Femur (tissue), 1 donor: ENCODE measurements at regions not wholly inside any gene's neighbourhood (a gene's known extent, or its start where the extent isn't known, plus 50 kb on each side); places are given as distances from the start of the nearest gene placed in this dataset.

Experiments
- DNase-seq: peaks from one replicate; pipeline ENCODE4 v3.0.0-alpha.2; 2017

DNA sequence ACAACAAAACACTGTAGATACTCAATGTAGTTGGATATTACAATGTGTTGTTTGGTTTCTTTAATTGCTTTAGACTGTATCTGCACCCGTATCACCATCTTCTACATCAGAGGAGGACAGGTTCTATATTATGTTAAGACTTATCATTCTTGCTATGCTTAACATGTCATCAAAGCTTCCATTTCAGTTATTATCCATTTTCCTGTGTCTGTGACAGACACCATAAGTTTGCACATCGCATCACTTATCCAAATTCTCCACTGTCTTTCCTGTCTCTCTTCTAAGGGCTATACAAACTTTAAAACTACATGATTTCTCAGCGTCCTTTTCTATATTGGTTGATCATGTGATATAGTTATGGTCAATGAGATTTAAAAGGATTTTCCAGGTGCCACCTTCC is 719.0 kb downstream of the TBC1D32 start:
- no peak for DNase-seq

DNA sequence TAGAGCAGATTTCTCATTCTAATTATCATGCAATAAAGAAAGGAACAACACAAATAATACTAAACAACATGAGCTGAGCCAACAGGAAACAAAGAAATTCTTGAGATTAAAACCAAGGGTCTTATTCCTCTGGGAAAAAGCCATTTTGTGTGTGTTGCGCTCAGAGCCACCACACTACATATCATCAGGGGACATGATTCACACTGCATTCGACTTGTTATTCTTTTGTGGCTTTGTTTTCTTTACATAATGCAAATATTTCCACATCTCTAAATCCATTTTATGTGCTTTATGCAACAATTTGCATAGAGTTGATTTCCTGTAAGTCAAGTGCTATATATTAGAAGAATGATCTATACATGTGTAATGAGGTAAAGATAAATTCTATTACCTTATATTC is 719.6 kb downstream of the TBC1D32 start:
- no peak for DNase-seq

DNA sequence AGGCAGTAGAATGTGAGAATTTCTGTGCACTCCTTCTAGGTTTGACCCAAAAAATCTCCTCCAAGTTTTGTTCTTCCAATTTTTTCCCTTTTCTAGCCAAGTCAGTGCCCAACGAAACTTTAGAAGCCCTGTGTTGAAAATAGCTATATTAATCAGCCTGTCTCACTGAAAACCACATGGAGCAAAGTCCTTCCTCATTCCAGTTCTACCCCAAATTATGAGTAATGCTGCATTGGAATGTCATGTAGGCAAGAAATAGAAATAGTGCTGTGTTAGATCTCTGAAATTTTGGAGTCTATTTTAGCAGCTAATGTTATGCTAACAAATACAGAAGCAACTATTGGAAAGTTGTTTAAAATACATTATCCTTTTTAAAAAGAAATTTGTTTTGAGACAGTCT is 725.5 kb downstream of the TBC1D32 start:
- DNase-seq: no peak

DNA sequence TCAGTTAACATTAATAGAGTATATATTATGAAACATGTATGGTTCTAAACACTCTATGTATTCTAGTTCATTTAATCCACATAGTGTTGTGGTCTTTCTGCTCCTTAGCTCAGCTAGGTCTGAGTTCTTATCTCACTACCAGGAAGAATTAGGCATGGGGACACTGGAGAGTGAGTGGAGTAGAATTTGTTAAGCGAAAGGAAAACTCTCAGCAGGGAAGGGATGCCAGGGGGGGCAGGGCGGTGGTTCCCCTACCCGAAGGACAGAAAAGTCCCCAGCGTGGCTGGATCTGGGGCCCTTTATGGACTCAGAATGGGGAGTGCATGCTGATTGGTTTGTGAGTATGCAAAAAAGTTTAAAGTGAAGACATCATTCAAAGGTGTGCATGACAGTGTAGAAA is 727.5 kb downstream of the TBC1D32 start:
- DNase-seq: no peak

DNA sequence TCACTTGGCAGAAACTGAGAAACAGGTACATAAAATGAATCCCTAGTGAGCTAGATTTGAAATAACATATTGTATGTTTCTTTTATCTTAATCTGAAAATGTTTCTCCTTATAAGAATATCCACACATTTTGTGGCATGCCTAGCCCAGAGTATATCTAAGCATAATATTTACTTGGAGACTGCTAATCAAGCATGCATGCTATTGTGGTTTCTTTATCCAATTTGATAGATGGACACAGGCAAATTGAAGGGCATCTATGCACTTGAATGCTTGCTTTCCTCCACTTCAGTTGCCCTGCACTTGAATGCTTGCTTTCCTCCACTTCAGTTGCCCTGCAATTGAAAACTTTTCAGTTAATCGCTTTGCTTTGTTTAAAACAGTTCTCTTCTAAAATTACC is 729.8 kb downstream of the TBC1D32 start:
- no peak for DNase-seq

DNA sequence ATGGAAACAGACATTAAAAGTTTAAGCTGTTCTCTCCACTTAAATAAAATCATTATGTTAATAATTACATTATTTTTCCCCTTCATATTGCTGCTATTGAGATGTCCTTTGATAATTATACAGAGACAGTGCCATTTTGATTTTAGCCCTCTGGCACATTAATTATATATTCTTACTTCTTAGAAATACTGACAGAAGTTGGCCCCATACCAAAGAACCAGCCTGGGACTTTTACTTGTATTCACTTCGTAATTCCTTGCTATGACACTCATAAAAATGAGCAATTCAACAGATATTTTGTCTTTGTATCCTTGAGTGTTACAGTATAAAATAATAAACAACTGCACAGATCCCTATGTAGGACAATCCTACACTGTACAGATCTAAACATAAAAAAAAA is 743.7 kb downstream of the TBC1D32 start:
- DNase-seq: no peak

DNA sequence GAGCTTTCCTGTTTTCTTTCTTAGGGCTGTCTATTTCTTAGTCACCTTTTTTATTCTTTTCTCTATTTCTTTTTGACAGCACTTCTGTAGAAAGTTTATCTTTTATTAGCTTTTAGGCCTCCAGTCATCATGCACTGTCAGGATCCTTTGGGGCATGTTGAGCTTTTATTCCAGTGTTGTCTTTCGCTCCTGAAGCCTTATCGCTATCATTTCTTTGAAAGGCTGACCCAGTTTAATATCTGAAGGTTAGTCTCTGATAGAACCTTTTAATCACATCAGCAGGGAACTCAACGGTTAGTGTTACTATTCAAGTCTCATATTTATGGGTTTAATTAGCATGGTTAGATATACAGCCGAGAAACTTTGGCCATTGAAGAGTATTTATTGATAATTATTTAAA is 745.9 kb downstream of the TBC1D32 start:
- no peak for DNase-seq

DNA sequence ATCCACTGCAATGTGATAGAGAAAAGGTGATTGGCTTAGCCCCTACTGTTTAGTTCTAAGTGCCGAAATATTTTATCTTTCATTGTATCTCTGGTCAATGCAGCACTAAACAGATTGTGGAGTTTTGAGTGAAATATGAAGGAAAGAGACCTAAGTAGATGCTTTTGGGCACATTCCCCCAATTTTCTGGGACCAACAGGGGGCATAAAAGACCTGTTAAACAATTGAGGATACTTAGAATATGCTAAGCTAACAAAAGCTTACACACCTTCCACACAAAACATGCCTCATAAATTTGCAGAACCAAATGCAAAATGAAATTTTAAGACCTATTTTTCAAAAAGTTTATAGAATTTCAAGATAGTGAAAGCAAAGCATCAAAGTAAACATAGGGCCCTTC is 746.9 kb downstream of the TBC1D32 start:
- DNase-seq: no peak

DNA sequence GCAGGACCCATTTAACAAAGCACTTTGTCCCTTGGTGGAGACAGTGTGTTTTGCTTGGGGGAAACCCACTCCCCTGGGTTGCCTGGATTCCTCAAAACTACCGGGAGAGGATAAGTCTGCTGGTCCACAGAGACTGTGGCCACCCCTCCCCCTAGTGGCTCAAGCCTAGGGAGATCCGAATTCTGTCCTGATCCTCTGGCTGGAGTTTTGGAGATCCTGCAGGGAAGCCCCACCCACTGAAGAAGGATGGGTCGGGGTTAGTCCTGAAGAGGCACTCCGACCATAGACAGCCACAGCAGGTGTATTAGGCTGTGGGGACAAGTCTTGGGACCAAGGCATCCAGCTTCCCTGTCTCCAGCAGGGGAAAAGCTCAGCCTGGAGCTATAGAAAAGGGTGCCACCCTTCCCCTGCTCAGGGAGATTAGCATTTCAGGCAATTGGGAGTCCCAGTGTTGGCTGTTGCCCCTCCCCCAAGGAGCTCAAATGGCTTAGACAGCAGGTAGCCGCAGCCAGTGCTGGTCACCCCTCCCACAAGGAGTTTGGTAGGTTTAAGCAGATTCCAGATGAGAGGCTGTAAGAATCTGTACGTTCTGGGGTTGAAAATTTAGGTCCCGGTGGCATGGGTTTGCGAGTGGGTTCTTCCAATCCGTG is 750.0 kb downstream of the TBC1D32 start:
- DNase-seq: no peak

DNA sequence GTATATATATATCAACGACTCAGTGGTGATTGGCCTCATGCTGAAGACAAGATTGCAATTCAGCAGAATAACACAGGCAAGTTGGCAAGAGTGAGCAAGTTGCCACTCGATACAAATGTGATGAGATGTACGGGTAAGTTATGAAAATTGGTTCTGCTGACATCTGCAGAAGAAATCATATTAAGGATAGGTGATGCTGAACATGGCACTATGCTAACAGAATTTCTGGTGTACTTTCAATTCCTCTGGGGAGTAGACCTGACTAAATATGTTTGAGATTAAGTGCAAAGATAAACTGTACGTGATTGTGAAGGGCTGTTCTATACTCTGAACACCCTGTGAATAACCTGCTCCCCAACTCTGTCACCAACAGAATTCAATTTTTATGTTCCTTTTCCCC is 758.2 kb downstream of the TBC1D32 start:
- no peak for DNase-seq

DNA sequence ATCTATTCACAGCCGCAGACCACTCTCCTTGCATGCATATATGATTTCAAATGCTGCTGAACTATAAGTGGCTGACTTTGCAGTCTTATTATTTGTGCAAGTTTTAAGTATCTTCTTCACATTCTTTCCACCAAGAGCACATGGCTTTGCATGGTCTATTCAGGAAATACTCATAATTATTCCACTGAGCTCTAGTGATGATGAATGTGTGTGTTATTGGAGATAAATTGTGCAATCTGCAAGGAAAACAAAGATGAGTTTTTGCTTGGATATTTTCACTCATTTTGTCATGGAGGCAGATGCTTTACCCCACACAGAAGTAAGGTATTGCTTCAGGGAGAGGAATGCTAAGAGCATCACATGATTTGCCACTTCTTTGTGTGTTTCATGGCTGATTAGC is 764.6 kb downstream of the TBC1D32 start:
- no peak for DNase-seq

DNA sequence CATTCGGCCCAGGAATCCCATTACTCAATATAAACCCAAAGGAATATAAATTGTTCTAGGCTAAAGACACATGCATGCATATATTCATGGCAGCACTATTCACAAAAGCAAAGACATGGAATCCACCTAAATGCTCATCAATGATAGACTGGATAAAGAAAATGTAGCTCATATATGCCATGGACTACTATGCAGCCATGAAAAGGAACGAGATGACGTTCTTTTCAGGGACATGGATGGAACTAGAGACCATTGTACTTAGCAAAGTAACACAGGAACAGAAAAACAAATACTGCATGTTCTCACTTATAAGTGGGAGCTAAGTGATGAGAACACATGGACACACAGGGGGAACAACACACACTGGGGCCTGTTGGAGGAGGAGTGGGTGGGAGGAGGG is 769.5 kb downstream of the TBC1D32 start:
- no peak for DNase-seq

DNA sequence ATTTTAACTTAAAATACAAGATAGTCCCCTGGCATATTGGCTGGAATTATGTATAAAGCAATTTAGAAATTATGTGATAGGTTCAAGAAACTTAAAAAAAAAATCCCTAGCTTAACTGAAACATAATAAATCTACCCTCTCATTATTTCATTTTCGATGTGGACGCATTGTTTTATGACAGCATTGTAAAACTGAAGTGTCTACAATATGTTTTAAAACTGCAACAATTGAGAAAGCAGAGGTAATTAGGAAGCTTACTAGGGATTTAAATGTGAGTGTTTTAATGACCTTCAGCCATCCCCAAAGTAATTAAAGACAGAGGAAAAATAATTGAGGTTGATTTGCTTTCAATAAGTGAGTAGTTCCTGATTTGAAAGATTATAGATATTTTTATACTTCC is 776.0 kb downstream of the TBC1D32 start:
- DNase-seq: no peak

DNA sequence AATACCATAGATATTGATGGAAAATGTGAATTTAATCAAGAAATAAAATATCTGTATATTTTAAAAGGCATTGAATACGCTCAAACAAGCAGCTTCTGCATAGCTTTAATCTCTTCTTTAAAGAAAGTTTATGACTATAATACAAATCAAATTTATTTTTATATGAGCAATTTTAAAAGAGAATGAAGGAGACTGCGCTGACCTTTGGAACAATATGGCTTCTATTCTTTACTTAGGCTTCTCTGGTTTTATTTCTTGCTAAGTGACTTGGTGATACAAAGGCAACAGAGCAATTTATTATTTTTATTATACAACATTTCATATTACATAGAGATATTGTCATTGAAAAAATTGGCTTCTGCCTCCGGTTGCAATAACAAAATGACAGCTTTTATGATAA is 776.7 kb downstream of the TBC1D32 start:
- no peak for DNase-seq

DNA sequence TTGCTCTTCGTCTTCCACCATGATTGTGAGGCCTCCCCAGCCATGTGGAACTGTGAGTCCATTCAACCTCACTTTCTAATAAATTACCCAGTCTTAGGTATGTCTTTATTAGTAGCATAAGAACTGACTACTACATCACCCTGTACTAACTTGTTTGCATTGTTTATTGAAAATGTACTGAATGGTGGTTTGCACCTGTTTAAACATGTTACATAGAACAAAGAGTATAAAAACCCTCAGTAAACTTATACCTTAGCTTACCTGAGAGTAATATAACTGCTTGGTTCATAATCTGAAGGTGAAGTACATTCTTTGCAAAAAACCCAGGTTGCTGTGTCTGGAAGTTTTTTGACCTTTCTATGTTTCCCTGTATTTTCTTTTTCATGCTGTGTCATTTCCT is 777.8 kb downstream of the TBC1D32 start:
- no peak for DNase-seq

DNA sequence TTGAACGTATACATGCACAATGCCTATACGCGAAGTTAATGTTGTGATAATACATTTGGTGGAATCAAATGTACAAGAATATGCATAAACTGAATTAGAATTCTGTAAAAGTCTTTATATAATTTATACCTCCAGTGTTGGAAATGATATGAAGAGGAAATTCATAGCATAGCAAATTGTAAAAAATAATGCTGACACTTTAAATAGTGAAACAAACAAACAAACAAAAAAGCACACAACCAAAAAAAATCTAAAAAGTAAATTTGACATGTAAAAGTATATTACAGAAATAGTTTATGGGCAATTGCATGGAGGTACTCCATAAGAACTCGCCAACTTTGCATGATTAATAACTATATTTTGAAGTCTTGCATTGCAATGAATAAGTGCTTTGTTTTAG is 780.9 kb downstream of the TBC1D32 start:
- no peak for DNase-seq

DNA sequence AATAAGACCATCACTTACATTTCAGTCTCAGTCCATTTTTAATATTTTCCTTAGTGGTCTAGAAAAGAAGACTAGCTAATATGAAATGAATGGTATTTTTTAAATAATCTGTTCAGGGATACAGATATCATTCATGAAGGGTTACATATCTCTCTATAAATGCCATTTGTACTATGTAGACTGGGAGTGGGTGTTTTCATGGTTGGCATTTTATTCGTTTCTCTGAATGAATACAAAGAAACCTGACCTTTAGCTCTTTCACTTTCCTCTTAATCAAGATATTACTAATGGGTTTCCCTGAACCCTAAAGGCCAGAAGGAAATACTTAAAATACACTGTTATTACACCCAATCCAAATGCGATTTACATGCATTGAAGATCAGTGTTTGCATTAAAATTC is 788.9 kb downstream of the TBC1D32 start:
- DNase-seq: no peak

DNA sequence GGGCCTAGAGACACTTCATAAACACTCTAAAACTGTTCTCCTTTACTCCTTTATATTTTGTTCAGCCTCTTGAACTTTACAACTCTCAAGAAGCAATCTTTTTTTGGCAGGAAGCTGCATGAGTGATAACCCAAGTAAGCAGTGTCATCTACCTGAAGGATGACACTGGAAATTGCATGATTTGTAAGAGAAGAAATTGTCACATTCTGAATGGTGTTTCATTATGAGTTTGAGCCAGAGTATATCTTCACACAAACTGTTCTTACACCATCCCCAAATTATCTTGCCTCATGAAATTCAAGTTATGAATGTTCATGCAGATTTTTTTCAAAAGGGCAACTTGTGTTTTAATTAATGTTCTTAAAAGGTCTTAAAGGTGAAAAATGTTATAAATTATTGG is 799.3 kb downstream of the TBC1D32 start:
- no peak for DNase-seq

DNA sequence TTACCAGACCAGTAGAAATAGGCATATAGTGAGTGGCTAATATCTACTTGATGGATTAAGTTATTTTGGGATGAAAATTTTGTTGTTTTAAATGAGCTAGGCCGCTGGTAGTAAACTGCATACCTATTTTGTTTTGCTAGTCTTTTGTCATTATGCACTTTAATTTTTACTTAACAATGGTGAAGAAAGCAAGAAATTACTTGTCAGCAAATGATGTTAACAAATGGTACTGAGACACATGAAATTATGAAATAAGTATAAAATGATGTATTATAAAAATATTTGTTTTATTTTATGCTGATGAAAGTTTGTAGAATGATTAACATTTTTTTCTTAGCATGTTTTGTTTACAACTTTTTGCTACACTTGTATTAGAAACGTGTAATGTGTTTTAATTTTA is 807.7 kb downstream of the TBC1D32 start:
- no peak for DNase-seq

DNA sequence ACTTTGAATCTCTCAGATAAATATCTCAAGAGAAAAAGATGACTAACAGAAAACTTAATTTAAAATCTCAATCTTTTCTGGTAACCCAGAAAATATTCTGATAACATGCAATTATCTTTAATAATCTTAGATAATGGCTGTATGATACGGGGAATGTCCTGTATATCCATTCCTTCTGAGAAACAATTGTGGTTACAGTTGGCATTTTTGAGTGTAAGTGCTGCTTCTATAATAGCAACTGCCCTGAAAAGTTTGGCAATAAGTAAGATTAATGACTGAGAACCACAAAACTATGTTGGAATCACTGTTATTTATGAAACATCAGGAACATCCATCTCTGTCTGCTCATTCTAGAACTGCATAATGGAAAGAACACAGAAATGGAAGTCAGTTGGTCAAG is 819.7 kb downstream of the TBC1D32 start:
- no peak for DNase-seq

DNA sequence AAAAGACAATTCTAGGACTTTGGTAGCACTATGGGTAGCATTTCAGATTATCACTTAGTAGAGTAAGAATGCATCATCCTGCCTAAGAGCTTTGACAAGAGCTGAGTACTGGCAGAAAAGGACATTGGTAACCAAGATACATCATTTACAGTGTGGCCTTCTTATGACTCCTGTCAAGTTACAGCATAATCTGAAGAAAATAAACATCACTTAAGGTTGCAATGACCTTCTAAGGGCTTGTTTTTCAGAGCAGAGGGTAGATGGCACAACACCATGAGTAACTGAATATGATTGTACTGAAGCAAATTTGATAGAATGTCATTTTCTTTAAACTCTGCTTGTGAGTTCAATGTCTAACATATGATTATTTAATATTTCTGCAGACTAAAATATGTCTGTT is 822.6 kb downstream of the TBC1D32 start:
- no peak for DNase-seq

DNA sequence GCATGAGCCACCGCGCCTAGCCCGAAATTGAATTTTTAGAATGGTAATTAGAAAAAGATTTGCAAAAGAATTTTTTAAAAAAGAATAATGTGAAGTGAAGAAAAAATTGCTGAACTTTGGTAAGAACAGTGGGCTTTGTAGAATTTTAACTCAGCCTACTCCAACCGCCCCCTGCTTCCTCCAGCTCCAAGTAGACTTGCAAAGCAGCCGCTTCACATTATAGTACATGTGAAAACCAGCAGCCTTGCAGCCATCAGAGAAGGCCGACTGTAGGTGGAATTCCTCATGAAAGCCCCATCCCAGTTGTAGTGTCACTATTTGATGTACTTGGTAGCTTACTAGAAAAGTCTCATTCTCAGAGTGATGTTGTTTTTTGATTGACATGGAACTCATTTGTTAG is 835.6 kb downstream of the TBC1D32 start:
- no peak for DNase-seq

DNA sequence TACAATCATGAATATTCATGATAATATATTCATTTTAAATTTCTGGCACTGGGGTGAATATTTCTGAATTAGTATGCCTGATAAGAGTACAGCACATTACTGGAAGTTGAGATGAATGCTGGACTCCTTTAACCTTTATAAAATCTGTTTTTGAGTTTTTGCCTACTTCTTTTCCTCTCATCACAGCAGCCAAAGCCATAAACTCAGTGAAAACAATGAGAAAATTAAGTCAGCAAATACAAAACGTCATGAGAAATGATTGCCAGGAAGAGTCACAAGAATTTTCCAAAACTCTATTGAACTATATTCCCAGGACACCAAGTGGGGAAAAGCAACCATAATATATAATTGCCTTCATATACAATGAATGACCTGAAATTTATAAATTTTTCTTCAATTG is 837.6 kb downstream of the TBC1D32 start:
- DNase-seq: no peak

DNA sequence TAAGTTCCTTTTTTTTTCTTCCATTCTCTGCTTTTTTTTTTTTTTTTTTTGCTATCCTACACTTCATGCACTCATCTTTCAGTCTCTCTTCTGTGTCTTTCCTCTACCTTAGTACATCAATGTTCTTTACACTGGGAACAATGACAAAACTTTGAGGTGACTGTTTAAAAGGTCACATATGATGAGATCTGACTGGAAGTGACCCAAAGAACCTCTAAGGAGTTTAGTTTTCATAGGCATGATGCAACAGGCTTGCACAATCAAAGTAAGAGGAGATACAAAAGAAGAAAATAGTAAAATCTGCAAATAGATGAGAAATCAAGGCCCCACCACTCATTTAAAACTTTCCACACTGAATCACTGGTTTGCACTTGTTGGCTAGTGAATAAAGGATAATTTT is 840.8 kb downstream of the TBC1D32 start:
- DNase-seq: no peak

DNA sequence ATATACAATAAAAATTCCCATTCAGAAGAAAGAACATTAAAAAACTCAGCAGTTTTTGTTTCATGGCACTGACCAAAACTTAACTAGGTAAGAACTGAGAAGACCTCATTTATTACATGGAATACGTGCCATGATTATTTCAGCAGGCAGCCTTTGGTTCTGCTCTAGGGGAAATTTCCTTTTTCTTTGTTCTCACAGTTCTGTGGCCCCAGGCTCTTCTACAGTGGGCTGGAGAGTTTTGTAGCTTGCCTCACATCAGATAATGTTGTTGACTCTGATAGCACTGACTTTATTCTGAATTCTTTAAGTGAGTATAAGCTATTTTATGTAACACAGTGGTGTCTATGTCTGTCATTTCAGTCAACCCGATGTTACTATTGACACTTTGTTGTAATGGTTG is 844.3 kb downstream of the TBC1D32 start:
- no peak for DNase-seq

DNA sequence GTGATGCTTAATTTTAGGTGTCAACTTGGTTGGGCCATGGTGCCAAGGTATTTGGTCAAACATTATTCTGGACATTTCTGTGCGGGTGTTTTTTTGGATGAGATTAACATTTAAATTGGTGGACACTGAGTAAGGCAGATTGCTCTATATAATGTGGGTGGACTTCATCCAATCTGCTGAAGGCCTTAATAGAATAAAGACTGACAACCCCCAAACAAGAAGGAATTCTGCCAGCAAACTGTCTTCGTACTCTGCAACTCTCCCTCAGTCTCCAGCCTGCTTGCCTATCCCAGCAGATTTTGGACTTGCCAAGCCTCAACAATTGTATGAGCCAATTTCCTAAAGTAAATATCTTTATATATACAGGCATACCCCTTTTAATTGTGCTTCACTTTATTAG is 850.1 kb downstream of the TBC1D32 start:
- DNase-seq: no peak
